Activated CD8-positive, alpha-beta memory T cell treated with anti-CD3 and anti-CD28 coated beads, Interleukin-2, amount 50 U/mL, for 1 hour (primary cell): ENCODE measurements at regions not wholly inside any gene's neighbourhood (a gene's known extent, or its start where the extent isn't known, plus 50 kb on each side); places are given as distances from the start of the nearest gene placed in this dataset.

Experiments
- DNase-seq: peaks from one replicate; pipeline ENCODE4 v3.0.0-alpha.2; 2020; ENCODE audit errors: extremely low read depth

GRCh38 chr14:101135796-101136742 lies 232.5 kb upstream of the RTL1 start:
- no peak for DNase-seq

GRCh38 chr14:101137234-101137633 lies 233.7 kb upstream of the RTL1 start:
- no peak for DNase-seq

- no peak for DNase-seq
Observed at GRCh38 chr14:101147848-101148247, 244.3 kb upstream of the RTL1 start.

- DNase-seq = no peak
Observed at GRCh38 chr14:101150039-101150610, 246.6 kb upstream of the RTL1 start.

GRCh38 chr14:101151226-101151926 lies 247.9 kb upstream of the RTL1 start:
- DNase-seq = no peak

- DNase-seq = no peak
Observed at GRCh38 chr14:101151927-101152305, 248.4 kb upstream of the RTL1 start.

GRCh38 chr14:101152855-101153254 lies 249.3 kb upstream of the RTL1 start:
- DNase-seq = no peak

- no peak for DNase-seq
Observed at GRCh38 chr14:101153691-101154090, 250.2 kb upstream of the RTL1 start.

- DNase-seq = no peak
Observed at GRCh38 chr14:101155575-101155974, 252.1 kb upstream of the RTL1 start.

GRCh38 chr14:101167428-101167827 lies 263.9 kb upstream of the RTL1 start:
- DNase-seq = no peak

- no peak for DNase-seq
Observed at GRCh38 chr14:101169267-101169666, 265.7 kb upstream of the RTL1 start.

- DNase-seq = no peak
Observed at GRCh38 chr14:101171650-101172049, 268.1 kb upstream of the RTL1 start.

- no peak for DNase-seq
Observed at GRCh38 chr14:101173698-101174521, 270.4 kb upstream of the RTL1 start.

- no peak for DNase-seq
Observed at GRCh38 chr14:101174522-101174838, 271.0 kb upstream of the RTL1 start.

GRCh38 chr14:101174980-101175606 lies 271.6 kb upstream of the RTL1 start:
- DNase-seq = no peak

- DNase-seq = no peak
Observed at GRCh38 chr14:101175731-101176534, 272.4 kb upstream of the RTL1 start.

- DNase-seq = no peak
Observed at GRCh38 chr14:101176535-101177205, 273.1 kb upstream of the RTL1 start.

GRCh38 chr14:101177301-101177971 lies 273.9 kb upstream of the RTL1 start:
- no peak for DNase-seq
